Glutamatergic neuron (in vitro differentiated cells): ENCODE measurements at regions not wholly inside any gene's neighbourhood (a gene's known extent, or its start where the extent isn't known, plus 50 kb on each side); places are given as distances from the start of the nearest gene placed in this dataset.

Experiments
- DNase-seq: peaks from one replicate; pipeline ENCODE4 v3.0.0; 2022
- H3K27ac Mint-ChIP-seq: one replicate; pipeline ENCODE4 v1.8.0; 2020; ENCODE audit warnings: mild to moderate bottlenecking, mixed read lengths, inconsistent platforms; ENCODE audit not compliant: unreplicated experiment
- H3K27me3 Mint-ChIP-seq: one replicate; pipeline ENCODE4 v1.8.0; 2020; ENCODE audit warnings: mild to moderate bottlenecking, moderate library complexity, mixed read lengths, inconsistent platforms; ENCODE audit not compliant: unreplicated experiment
- H3K36me3 Mint-ChIP-seq: one replicate; pipeline ENCODE4 v1.8.0; 2020; ENCODE audit warnings: mild to moderate bottlenecking, mixed read lengths, inconsistent platforms; ENCODE audit not compliant: unreplicated experiment
- H3K4me1 Mint-ChIP-seq: one replicate; pipeline ENCODE4 v1.8.0; 2020; ENCODE audit warnings: mild to moderate bottlenecking, low read depth, mixed read lengths, inconsistent platforms; ENCODE audit not compliant: unreplicated experiment
- H3K4me3 Mint-ChIP-seq: one replicate; pipeline ENCODE4 v1.8.0; 2020; ENCODE audit warnings: mild to moderate bottlenecking, mixed read lengths, inconsistent platforms; ENCODE audit not compliant: unreplicated experiment
- H3K9me3 Mint-ChIP-seq: one replicate; pipeline ENCODE4 v1.8.0; 2020; ENCODE audit warnings: mild to moderate bottlenecking, moderate library complexity, mixed read lengths, inconsistent platforms; ENCODE audit not compliant: unreplicated experiment
- TF ChIP-seq, protein P1 (sequence below): fragments of 200-600 bp; sonication (generic); IDR thresholded peaks from one replicate; pipeline ENCODE4 v1.5.0; 2021; ENCODE audit not compliant: partially characterized antibody, unreplicated experiment

DNA sequence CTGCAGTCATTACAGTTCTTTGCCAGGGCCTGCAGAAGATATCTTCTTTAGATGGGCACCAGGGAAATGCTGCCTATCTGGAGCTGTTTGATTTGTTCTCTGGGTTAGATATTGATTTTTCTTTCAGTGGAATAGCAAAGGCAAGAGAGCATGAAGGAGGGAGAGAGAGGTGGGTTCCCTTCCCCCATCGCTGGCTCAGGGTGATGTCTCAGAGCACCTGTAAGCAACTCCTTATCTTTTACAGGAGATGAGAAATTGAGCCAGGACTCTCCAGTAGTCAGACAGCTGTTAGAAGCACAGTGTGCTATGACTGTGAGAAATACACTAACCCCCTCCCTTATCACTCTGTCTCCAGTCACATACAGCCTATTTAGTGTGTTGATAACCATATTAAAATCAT, 89.3 kb upstream of the SLC24A5 start:
- TF ChIP-seq, protein P1, sequence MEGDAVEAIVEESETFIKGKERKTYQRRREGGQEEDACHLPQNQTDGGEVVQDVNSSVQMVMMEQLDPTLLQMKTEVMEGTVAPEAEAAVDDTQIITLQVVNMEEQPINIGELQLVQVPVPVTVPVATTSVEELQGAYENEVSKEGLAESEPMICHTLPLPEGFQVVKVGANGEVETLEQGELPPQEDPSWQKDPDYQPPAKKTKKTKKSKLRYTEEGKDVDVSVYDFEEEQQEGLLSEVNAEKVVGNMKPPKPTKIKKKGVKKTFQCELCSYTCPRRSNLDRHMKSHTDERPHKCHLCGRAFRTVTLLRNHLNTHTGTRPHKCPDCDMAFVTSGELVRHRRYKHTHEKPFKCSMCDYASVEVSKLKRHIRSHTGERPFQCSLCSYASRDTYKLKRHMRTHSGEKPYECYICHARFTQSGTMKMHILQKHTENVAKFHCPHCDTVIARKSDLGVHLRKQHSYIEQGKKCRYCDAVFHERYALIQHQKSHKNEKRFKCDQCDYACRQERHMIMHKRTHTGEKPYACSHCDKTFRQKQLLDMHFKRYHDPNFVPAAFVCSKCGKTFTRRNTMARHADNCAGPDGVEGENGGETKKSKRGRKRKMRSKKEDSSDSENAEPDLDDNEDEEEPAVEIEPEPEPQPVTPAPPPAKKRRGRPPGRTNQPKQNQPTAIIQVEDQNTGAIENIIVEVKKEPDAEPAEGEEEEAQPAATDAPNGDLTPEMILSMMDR = no peak

DNA sequence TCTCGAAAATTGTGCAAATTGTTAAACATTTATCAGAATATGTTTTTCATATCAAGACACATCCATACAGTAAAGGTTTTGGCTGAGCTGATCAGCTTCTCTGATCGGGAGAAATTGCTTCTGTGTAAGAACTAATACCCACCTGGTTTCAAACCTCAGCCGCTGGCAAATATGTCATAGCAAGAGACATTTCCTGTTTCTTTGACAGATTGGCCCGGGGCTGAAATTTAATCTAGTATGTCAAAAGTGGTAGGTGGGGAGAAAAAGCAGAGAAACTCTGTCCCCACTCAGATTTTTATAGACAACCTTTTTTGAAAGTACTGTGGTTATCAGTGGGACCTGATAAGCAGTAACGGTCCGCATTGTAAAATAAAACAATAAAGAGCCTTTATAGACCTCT, 88.8 kb upstream of the SLC24A5 start:
- peaks cover 4% of the 10 kb centered on the region for H3K27me3 Mint-ChIP-seq
- H3K9me3 Mint-ChIP-seq = no peaks in the 10 kb centered on the region
- H3K27ac Mint-ChIP-seq = no peak overlapping the region
- DNase-seq = no peak
- H3K4me1 Mint-ChIP-seq = peaks cover 8% of the 10 kb centered on the region
- TF ChIP-seq, protein P1 = no peak
- no peak overlapping the region for H3K4me3 Mint-ChIP-seq
- H3K36me3 Mint-ChIP-seq = no peaks in the 10 kb centered on the region

More for the DNA sequence above, 89.3 kb upstream of the SLC24A5 start:
- H3K27ac Mint-ChIP-seq = no peak overlapping the region
- no peaks in the 10 kb centered on the region for H3K9me3 Mint-ChIP-seq
- no peaks in the 10 kb centered on the region for H3K36me3 Mint-ChIP-seq
- H3K27me3 Mint-ChIP-seq = peaks cover 4% of the 10 kb centered on the region
- no peak for DNase-seq
- no peak overlapping the region for H3K4me3 Mint-ChIP-seq
- H3K4me1 Mint-ChIP-seq = peaks cover 8% of the 10 kb centered on the region

DNA sequence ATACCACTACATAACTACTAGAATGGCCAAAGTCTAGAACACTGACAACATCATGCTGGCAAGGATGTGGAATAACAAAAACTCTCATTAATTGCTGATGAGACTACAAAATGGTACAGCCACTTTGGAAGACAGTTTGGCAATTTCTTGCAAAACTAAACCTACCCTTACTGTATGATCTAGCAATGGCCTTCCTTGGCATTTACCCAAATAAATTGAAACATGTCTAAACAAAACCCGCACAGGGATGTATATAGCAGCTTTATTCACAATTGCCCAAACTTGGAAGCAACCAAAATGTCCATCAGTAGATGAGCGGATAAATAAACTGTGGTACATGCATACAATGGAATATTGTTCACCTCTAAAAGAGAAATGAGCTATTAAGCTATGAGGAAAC, 87.9 kb upstream of the SLC24A5 start:
- no peaks in the 10 kb centered on the region for H3K9me3 Mint-ChIP-seq
- H3K27me3 Mint-ChIP-seq = peaks cover 4% of the 10 kb centered on the region
- H3K4me1 Mint-ChIP-seq = peaks cover 8% of the 10 kb centered on the region
- TF ChIP-seq, protein P1 = no peak
- no peak for DNase-seq
- H3K4me3 Mint-ChIP-seq = no peak overlapping the region
- no peak overlapping the region for H3K27ac Mint-ChIP-seq
- H3K36me3 Mint-ChIP-seq = no peaks in the 10 kb centered on the region

DNA sequence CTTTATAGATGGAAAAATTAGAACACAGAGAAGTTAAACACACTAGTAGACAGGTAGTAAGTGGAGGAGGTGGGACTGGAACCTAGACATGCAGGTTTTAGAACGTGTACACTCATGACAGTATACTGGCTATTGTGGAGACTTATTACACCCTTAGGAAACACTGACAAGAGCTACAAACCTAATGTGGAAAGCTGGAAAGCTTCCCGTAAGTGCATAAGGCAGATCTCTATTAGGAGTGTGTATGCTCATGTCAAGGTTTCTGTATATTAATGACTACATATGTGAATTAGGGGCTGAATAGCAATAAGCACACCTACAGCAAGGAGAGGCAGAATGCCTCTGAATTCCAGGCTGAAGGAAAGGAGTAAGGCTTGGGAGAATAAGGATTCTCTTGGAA, 82.6 kb upstream of the SLC24A5 start:
- TF ChIP-seq, protein P1 = no peak
- H3K36me3 Mint-ChIP-seq = no peaks in the 10 kb centered on the region
- H3K27me3 Mint-ChIP-seq = peaks cover 6% of the 10 kb centered on the region
- no peak overlapping the region for H3K27ac Mint-ChIP-seq
- no peaks in the 10 kb centered on the region for H3K9me3 Mint-ChIP-seq
- no peak overlapping the region for H3K4me3 Mint-ChIP-seq
- DNase-seq = no peak
- H3K4me1 Mint-ChIP-seq = no peaks in the 10 kb centered on the region

DNA sequence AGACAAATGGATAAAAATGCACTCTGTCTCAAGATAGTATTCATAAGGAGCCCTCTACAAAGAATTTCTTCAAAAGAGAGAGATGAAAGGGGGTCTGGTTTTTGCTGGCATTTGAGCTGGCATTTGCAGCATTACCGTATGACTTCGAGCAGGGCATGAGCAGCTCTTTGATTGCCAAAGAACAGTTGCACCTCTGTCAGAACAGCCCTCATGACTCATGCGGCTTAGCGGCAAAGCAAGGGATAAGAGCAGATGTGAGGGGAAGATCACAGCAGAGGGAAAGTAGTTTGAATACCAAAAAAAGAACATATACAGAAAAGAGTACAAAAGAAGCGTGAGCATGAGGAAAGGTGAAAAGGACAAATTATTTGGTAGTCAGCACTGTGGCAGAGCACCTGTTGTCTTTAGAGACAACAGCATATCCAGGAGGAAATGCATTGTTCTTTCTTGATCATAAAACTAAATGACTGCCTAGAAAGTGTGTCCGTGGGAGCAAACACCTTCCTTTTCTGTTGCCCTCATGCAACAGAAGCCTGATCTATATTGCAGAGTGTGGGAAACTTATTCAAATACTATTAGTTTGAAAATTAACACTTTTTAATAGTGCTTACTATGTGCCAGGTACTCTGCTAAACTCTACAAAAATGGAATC, 80.5 kb upstream of the SLC24A5 start:
- H3K36me3 Mint-ChIP-seq = no peaks in the 10 kb centered on the region
- no peaks in the 10 kb centered on the region for H3K4me1 Mint-ChIP-seq
- TF ChIP-seq, protein P1 = no peak
- H3K27me3 Mint-ChIP-seq = peaks cover 2% of the 10 kb centered on the region
- H3K9me3 Mint-ChIP-seq = peaks cover 2% of the 10 kb centered on the region
- H3K4me3 Mint-ChIP-seq = no peak overlapping the region
- no peak for DNase-seq
- H3K27ac Mint-ChIP-seq = no peak overlapping the region
